Kidney epithelial cell (primary cell): ENCODE measurements at regions not wholly inside any gene's neighbourhood (a gene's known extent, or its start where the extent isn't known, plus 50 kb on each side); places are given as distances from the start of the nearest gene placed in this dataset.
A peak's percentile ranks its signal among the peaks of the same experiment; 100 is the strongest.
"Not testable (repeated sequence)": the region's sequence is repeated elsewhere in the genome, so short reads cannot be mapped to it uniquely, and the experiment has no call there.

ENCODE experiments used
- DNase-seq: peaks from one replicate; pipeline ENCODE4 v3.0.0-alpha.2; 2010; ENCODE audit warnings: low read depth
- H3K27me3 ChIP-seq: 2 replicates; pipeline ENCODE4 v1.6.0; 2011; ENCODE audit warnings: low read length; ENCODE audit not compliant: control insufficient read depth, insufficient read depth
- H3K36me3 ChIP-seq: 2 replicates; pipeline ENCODE4 v1.5.1; 2011; ENCODE audit warnings: low read length; ENCODE audit not compliant: control insufficient read depth, insufficient read depth
- H3K4me3 ChIP-seq: 2 replicates; pipeline ENCODE4 v1.5.1; 2011; ENCODE audit warnings: low read depth, mild to moderate bottlenecking, control low read depth, low read length
- CTCF ChIP-seq: IDR thresholded peaks from 2 replicates; pipeline ENCODE4 v1.5.1; 2011; ENCODE audit warnings: mild to moderate bottlenecking, moderate library complexity, low read length, control low read depth, inconsistent platforms; ENCODE audit not compliant: insufficient read depth, poor library complexity, severe bottlenecking

GRCh38 chr4:163681208-163681821 lies 186.8 kb downstream of the TMA16 start:
- peak; percentile 43 for TF ChIP-seq CTCF
- Histone ChIP-seq H3K4me3 (no peak overlapping the region), H3K36me3 (no peaks in the 10 kb centered on the region), H3K27me3 (no peaks in the 10 kb centered on the region)
- DNase-seq: no peak

GRCh38 chr4:163688856-163689255 lies 194.4 kb downstream of the TMA16 start:
- no peak for DNase-seq
- Histone ChIP-seq H3K27me3 (no peaks in the 10 kb centered on the region), H3K36me3 (no peaks in the 10 kb centered on the region), H3K4me3 (no peak overlapping the region)
- no peak for TF ChIP-seq CTCF

GRCh38 chr4:163693211-163693610 lies 198.7 kb downstream of the TMA16 start:
- no peak for DNase-seq
- Histone ChIP-seq H3K36me3 (no peaks in the 10 kb centered on the region), H3K4me3 (no peak overlapping the region), H3K27me3 (no peaks in the 10 kb centered on the region)
- no peak for TF ChIP-seq CTCF

GRCh38 chr4:163693776-163694175 lies 199.3 kb downstream of the TMA16 start:
- Histone ChIP-seq H3K4me3 (no peak overlapping the region), H3K36me3 (no peaks in the 10 kb centered on the region), H3K27me3 (no peaks in the 10 kb centered on the region)
- no peak for DNase-seq
- no peak for TF ChIP-seq CTCF

- no peak overlapping the region for H3K4me3 ChIP-seq
- no peaks in the 10 kb centered on the region for H3K36me3 ChIP-seq
- H3K27me3 ChIP-seq: no peaks in the 10 kb centered on the region
- no peak for TF ChIP-seq CTCF
- no peak for DNase-seq
Observed at GRCh38 chr4:163694385-163694784, 199.9 kb downstream of the TMA16 start.

GRCh38 chr4:163697121-163697520 lies 202.6 kb downstream of the TMA16 start:
- DNase-seq: no peak
- H3K27me3 ChIP-seq: no peaks in the 10 kb centered on the region
- TF ChIP-seq CTCF: no peak
- no peak overlapping the region for H3K4me3 ChIP-seq
- no peaks in the 10 kb centered on the region for H3K36me3 ChIP-seq

GRCh38 chr4:163700383-163700782 lies 205.9 kb downstream of the TMA16 start:
- not testable (repeated sequence) for H3K27me3 ChIP-seq, H3K36me3 ChIP-seq, H3K4me3 ChIP-seq, DNase-seq
